ENCODE measurements at regions not wholly inside any gene's neighbourhood (a gene's known extent, or its start where the extent isn't known, plus 50 kb on each side); places are given as distances from the start of the nearest gene placed in this dataset.
A peak's percentile ranks its signal among the peaks of the same experiment; 100 is the strongest.
"Not testable (repeated sequence)": the region's sequence is repeated elsewhere in the genome, so short reads cannot be mapped to it uniquely, and the experiment has no call there.

GRCh38 chr13:22964245-22964966 lies 216.4 kb upstream of the SGCG start:
- H3K27me3 Mint-ChIP-seq (ENCODE audit: low read depth) = peaks cover 2% of the 10 kb centered on the region
- H3K4me1 Mint-ChIP-seq (ENCODE audit: low read depth) = peaks cover 6% of the 10 kb centered on the region
- H3K9me3 Mint-ChIP-seq (ENCODE audit: low read depth) = no peaks in the 10 kb centered on the region
- TF ChIP-seq CTCF (IDR thresholded peaks at IDR 0.05) = no peak
- no peak overlapping the region for H3K4me3 Mint-ChIP-seq (ENCODE audit: unreplicated experiment)
- peak overlapping the region; percentile 36 for H3K27ac Mint-ChIP-seq (ENCODE audit: unreplicated experiment)
- DNase-seq (ENCODE audit: low spot score) = no peak
- H3K36me3 Mint-ChIP-seq (ENCODE audit: low read depth) = no peaks in the 10 kb centered on the region

GRCh38 chr13:22965011-22965857 lies 215.5 kb upstream of the SGCG start:
- not testable (repeated sequence) for DNase-seq (ENCODE audit: low spot score); H3K27me3 Mint-ChIP-seq (ENCODE audit: low read depth); H3K36me3 Mint-ChIP-seq (ENCODE audit: low read depth); H3K27ac Mint-ChIP-seq (ENCODE audit: unreplicated experiment); H3K4me3 Mint-ChIP-seq (ENCODE audit: unreplicated experiment); H3K9me3 Mint-ChIP-seq (ENCODE audit: low read depth); H3K4me1 Mint-ChIP-seq (ENCODE audit: low read depth)

GRCh38 chr13:22965858-22966239 lies 214.9 kb upstream of the SGCG start:
- not testable (repeated sequence) for DNase-seq (ENCODE audit: low spot score); H3K9me3 Mint-ChIP-seq (ENCODE audit: low read depth); H3K36me3 Mint-ChIP-seq (ENCODE audit: low read depth); H3K4me3 Mint-ChIP-seq (ENCODE audit: unreplicated experiment); H3K27ac Mint-ChIP-seq (ENCODE audit: unreplicated experiment); H3K4me1 Mint-ChIP-seq (ENCODE audit: low read depth); H3K27me3 Mint-ChIP-seq (ENCODE audit: low read depth)

- not testable (repeated sequence) for H3K4me3 Mint-ChIP-seq (ENCODE audit: unreplicated experiment); H3K4me1 Mint-ChIP-seq (ENCODE audit: low read depth); H3K36me3 Mint-ChIP-seq (ENCODE audit: low read depth); H3K27me3 Mint-ChIP-seq (ENCODE audit: low read depth); H3K27ac Mint-ChIP-seq (ENCODE audit: unreplicated experiment); H3K9me3 Mint-ChIP-seq (ENCODE audit: low read depth); DNase-seq (ENCODE audit: low spot score)
These were observed 214.0 kb upstream of the SGCG start for GRCh38 chr13:22966753-22967152.

- H3K4me3 Mint-ChIP-seq (ENCODE audit: unreplicated experiment) = no peak overlapping the region
- H3K27me3 Mint-ChIP-seq (ENCODE audit: low read depth) = peaks cover under 1% of the 10 kb centered on the region
- DNase-seq (ENCODE audit: low spot score) = no peak
- no peak overlapping the region for H3K27ac Mint-ChIP-seq (ENCODE audit: unreplicated experiment)
- H3K4me1 Mint-ChIP-seq (ENCODE audit: low read depth) = peaks cover 6% of the 10 kb centered on the region
- no peak for TF ChIP-seq CTCF (IDR thresholded peaks at IDR 0.05)
- no peaks in the 10 kb centered on the region for H3K36me3 Mint-ChIP-seq (ENCODE audit: low read depth)
- H3K9me3 Mint-ChIP-seq (ENCODE audit: low read depth) = no peaks in the 10 kb centered on the region
These were observed 213.1 kb upstream of the SGCG start for GRCh38 chr13:22967669-22968068.

GRCh38 chr13:22979952-22980351 lies 200.8 kb upstream of the SGCG start:
- H3K27ac Mint-ChIP-seq (ENCODE audit: unreplicated experiment) = no peak overlapping the region
- peaks cover 5% of the 10 kb centered on the region for H3K27me3 Mint-ChIP-seq (ENCODE audit: low read depth)
- H3K36me3 Mint-ChIP-seq (ENCODE audit: low read depth) = peaks cover 3% of the 10 kb centered on the region
- no peak for TF ChIP-seq CTCF (IDR thresholded peaks at IDR 0.05)
- DNase-seq (ENCODE audit: low spot score) = no peak
- H3K4me1 Mint-ChIP-seq (ENCODE audit: low read depth) = no peaks in the 10 kb centered on the region
- no peak overlapping the region for H3K4me3 Mint-ChIP-seq (ENCODE audit: unreplicated experiment)
- H3K9me3 Mint-ChIP-seq (ENCODE audit: low read depth) = peaks cover 16% of the 10 kb centered on the region
